ENCODE measurements at regions not wholly inside any gene's neighbourhood (a gene's known extent, or its start where the extent isn't known, plus 50 kb on each side); places are given as distances from the start of the nearest gene placed in this dataset.

- no peak for TF ChIP-seq CTCF (IDR thresholded peaks at IDR 0.05)
- TF ChIP-seq POLR2A (IDR thresholded peaks at IDR 0.05): no peak
Measured at GRCh38 chr3:1969281-1969680, 129.4 kb upstream of the CNTN4 start.

All from testis (tissue), 2 donors.